ENCODE measurements at regions not wholly inside any gene's neighbourhood (a gene's known extent, or its start where the extent isn't known, plus 50 kb on each side); places are given as distances from the start of the nearest gene placed in this dataset.

- no peak for TF ChIP-seq POLR2AphosphoS5 (IDR thresholded peaks at IDR 0.05)
- no peak for TF ChIP-seq REST (IDR thresholded peaks at IDR 0.05; ENCODE audit: borderline replicate concordance)
- no peak for TF ChIP-seq CTCF (IDR thresholded peaks at IDR 0.05; ENCODE audit: poor library complexity, severe bottlenecking)
Measured at GRCh38 chr6:131510094-131510493, 62.9 kb upstream of the ARG1 start.

All from neural cell (in vitro differentiated cells).